Spleen (tissue), 11 donors: ENCODE measurements at regions not wholly inside any gene's neighbourhood (a gene's known extent, or its start where the extent isn't known, plus 50 kb on each side); places are given as distances from the start of the nearest gene placed in this dataset.

Experiments
- DNase-seq: peaks from one replicate; pipeline ENCODE4 v3.0.0-alpha.2; 2020
- H3K27ac ChIP-seq, 8 donors: fragments of 200-600 bp; sonication (generic) in 7 of 8; 1 replicate in 4 of 8; 2 replicates in 4 of 8; pipeline versions ENCODE4 v1.5.0 to v1.8.0; 2016 to 2021; ENCODE audit warnings: inconsistent platforms in 4 of 8, mild to moderate bottlenecking in 4 of 8, moderate library complexity in 1 of 8
- H3K27me3 ChIP-seq, 7 donors: fragments of 200-600 bp; sonication (generic) in 6 of 7; replicated peaks in 1 of 7; 1 replicate in 4 of 7; 2 replicates in 3 of 7; pipeline versions ENCODE4 v1.5.0 to v1.8.0; 2016 to 2021; ENCODE audit warnings: inconsistent platforms in 3 of 7, mild to moderate bottlenecking in 1 of 7
- H3K36me3 ChIP-seq, 6 donors: fragments of 200-600 bp; sonication (generic) in 5 of 6; 1 replicate in 4 of 6; 2 replicates in 2 of 6; pipeline versions ENCODE4 v1.5.0 to v1.8.0; 2016 to 2021; ENCODE audit warnings: inconsistent platforms in 2 of 6
- H3K4me1 ChIP-seq, 6 donors: fragments of 200-600 bp; sonication (generic) in 5 of 6; 1 replicate in 3 of 6; 2 replicates in 3 of 6; pipeline versions ENCODE4 v1.5.0 to v1.8.0; 2016 to 2021; ENCODE audit warnings: inconsistent platforms in 3 of 6
- H3K4me3 ChIP-seq, 8 donors: fragments of 200-600 bp; sonication (generic) in 7 of 8; 1 replicate in 4 of 8; 2 replicates in 4 of 8; pipeline versions ENCODE4 v1.5.0 to v1.8.0; 2016 to 2021; ENCODE audit warnings: inconsistent platforms in 4 of 8, mild to moderate bottlenecking in 4 of 8, moderate library complexity in 2 of 8
- H3K9me3 ChIP-seq, 8 donors: fragments of 200-600 bp; sonication (generic) in 7 of 8; 1 replicate in 4 of 8; 2 replicates in 4 of 8; pipeline versions ENCODE4 v1.5.0 to v1.8.0; 2016 to 2021; ENCODE audit warnings: inconsistent platforms in 4 of 8
- POLR2A ChIP-seq, 3 donors: fragments of 450-650 bp; IDR thresholded peaks; one replicate each; pipeline ENCODE4 v1.5.1; 2017; ENCODE audit warnings: antibody characterized with exemption in 3 of 3, mild to moderate bottlenecking in 1 of 3
- POLR2AphosphoS5 ChIP-seq, 3 donors: sonication (generic); formaldehyde crosslinking; IDR thresholded peaks; one replicate each; pipeline ENCODE4 v1.5.1; 2017; ENCODE audit warnings: antibody characterized with exemption in 3 of 3
- WGBS, 5 donors: extraction: QIAGEN DNeasy Blood & Tissue Kit in 3 of 5; methylation state at CpG; one replicate each; pipeline versions ENCODE4 v1.1.5 to v1.1.7; 2013 to 2018; 5-methylcytosine and 5-hydroxymethylcytosine counted together
- intact Hi-C: fragments of 100-400 bp; cut with DNase I; formaldehyde crosslinking; loops from one replicate; pipeline ENCODE4 v1.15.0; 2023; ENCODE audit warnings: low total_unique reads
- TF ChIP-seq, protein P1 (sequence below), 11 experiments: fragments of 200-600 bp in 7 of 11; fragments of 450-650 bp in 4 of 11; sonication (generic) in 4 of 11; IDR thresholded peaks in 8 of 11; conservative IDR thresholded peaks in 3 of 11; 1 replicate in 7 of 11; 2 replicates in 4 of 11; pipeline versions ENCODE4 v1.4.0 to v1.8.0; 2016 to 2021; ENCODE audit warnings: antibody characterized with exemption in 11 of 11, inconsistent platforms in 4 of 11, mild to moderate bottlenecking in 1 of 11
- donor health status: healthy with polysubstance abuse.
- donor health status: DM: no; HTN: no; CAD: no; lungs with moderate emphysema.
- donor health status: DM: no; HTN: no; CAD: no.
- donor health status: Bipolar disorder and iron deficiency.
- donor health status: healthy.
- donor health status: DM: no; HTN: no; CAD: no.
- donor health status: DM: yes; HTN: yes; CAD: no.

DNA sequence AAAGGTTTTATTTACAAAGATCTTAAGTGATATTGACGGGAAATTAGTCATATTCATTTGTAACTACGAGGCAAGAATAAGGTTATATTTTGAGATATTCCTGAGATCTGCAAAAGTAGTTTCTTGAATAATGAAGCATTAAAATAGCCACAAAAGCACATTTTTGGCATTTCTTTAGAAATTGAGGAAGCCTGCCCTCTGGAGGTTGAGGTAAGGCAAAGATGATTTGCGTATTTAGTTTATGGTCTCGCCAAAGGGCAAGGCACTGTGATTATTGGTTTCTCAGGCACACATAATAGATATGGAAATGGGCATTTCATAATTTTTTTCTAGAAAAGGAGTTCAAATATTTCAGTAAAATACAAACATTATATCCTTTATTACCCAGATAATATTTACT is 143.7 kb upstream of the RPRM start:
- Histone ChIP-seq H3K4me1 (no peaks in the 10 kb centered on the region), H3K9me3 (peaks cover 0 to 41% (median 31%) of the 10 kb centered on the region in 8 donors), H3K27ac (no peak overlapping the region), H3K27me3 (no peaks in the 10 kb centered on the region), H3K4me3 (no peak overlapping the region), H3K36me3 (no peaks in the 10 kb centered on the region)
- no peak for DNase-seq
- intact Hi-C loops = no loop called here
- TF ChIP-seq POLR2AphosphoS5 (IDR thresholded peaks at IDR 0.05) (no peak), POLR2A (IDR thresholded peaks at IDR 0.05) (no peak)
- TF ChIP-seq, protein P1, sequence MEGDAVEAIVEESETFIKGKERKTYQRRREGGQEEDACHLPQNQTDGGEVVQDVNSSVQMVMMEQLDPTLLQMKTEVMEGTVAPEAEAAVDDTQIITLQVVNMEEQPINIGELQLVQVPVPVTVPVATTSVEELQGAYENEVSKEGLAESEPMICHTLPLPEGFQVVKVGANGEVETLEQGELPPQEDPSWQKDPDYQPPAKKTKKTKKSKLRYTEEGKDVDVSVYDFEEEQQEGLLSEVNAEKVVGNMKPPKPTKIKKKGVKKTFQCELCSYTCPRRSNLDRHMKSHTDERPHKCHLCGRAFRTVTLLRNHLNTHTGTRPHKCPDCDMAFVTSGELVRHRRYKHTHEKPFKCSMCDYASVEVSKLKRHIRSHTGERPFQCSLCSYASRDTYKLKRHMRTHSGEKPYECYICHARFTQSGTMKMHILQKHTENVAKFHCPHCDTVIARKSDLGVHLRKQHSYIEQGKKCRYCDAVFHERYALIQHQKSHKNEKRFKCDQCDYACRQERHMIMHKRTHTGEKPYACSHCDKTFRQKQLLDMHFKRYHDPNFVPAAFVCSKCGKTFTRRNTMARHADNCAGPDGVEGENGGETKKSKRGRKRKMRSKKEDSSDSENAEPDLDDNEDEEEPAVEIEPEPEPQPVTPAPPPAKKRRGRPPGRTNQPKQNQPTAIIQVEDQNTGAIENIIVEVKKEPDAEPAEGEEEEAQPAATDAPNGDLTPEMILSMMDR (IDR thresholded peaks at IDR 0.05 in 8 of 11, conservative IDR thresholded peaks at IDR 0.05 in 3 of 11) = no peak
- WGBS, 5 donors = 65 to 88% (median 80%) methylated on average over 4 of the region's 4 CpGs

DNA sequence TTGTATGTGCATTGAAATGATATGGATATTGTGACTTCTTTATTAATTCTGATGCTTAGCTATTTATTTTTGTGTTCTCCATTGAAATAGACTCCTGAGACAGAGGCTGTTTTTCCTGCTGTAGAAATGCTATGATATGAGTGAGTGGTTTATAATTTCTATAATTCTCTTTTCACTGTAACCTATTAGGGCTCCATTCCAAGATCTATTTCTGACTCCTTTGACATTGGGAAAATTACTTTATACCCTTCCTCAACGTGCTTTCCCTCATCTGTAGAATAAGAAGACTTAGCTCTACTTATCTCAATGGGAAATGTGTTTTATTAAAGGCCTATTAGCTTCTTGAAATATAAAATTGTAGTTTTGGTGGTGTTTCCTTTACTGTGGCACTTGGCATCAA is 144.5 kb upstream of the RPRM start:
- H3K27ac ChIP-seq = no peak overlapping the region
- peaks cover 0 to 39% (median 28%) of the 10 kb centered on the region in 8 donors for H3K9me3 ChIP-seq
- no peaks in the 10 kb centered on the region for H3K27me3 ChIP-seq
- intact Hi-C loops = no loop called here
- no peaks in the 10 kb centered on the region for H3K36me3 ChIP-seq
- 8 to 28% (median 28%) methylated on average over 1 of the region's 1 CpG for WGBS, 5 donors
- TF ChIP-seq POLR2A (IDR thresholded peaks at IDR 0.05) (no peak), POLR2AphosphoS5 (IDR thresholded peaks at IDR 0.05) (no peak)
- TF ChIP-seq, protein P1 (IDR thresholded peaks at IDR 0.05 in 8 of 11, conservative IDR thresholded peaks at IDR 0.05 in 3 of 11) = no peak
- H3K4me1 ChIP-seq = no peaks in the 10 kb centered on the region
- DNase-seq = no peak
- no peak overlapping the region for H3K4me3 ChIP-seq

DNA sequence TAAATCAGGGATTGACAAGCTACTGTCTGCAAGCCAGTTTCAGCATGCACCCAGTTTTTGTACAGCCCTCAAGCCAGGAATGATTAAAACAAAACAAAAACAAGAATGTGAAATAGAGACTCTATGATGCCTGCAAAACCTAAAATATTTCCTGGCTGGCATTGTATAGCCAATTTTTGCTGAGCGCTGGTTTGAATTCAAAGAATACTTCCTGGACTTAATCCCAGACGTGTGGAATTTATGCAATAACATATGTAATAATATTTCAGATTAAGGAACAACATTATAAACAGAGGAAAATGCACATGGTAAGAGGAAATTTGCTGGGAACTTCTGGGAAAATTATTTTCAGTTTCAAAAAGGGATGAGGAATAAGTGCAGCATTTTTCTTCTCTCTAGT is 148.1 kb upstream of the RPRM start:
- Histone ChIP-seq H3K27ac (no peak overlapping the region), H3K4me3 (no peak overlapping the region), H3K9me3 (peaks cover 0 to 8% (median 3%) of the 10 kb centered on the region in 8 donors), H3K36me3 (no peaks in the 10 kb centered on the region), H3K27me3 (no peaks in the 10 kb centered on the region), H3K4me1 (no peaks in the 10 kb centered on the region)
- intact Hi-C loops = no loop called here
- WGBS, 5 donors = 65 to 78% (median 70%) methylated on average over 2 of the region's 2 CpGs
- no peak for TF ChIP-seq POLR2AphosphoS5 (IDR thresholded peaks at IDR 0.05)
- TF ChIP-seq, protein P1 (IDR thresholded peaks at IDR 0.05 in 8 of 11, conservative IDR thresholded peaks at IDR 0.05 in 3 of 11) = no peak
- TF ChIP-seq POLR2A (IDR thresholded peaks at IDR 0.05) = no peak
- DNase-seq = no peak

DNA sequence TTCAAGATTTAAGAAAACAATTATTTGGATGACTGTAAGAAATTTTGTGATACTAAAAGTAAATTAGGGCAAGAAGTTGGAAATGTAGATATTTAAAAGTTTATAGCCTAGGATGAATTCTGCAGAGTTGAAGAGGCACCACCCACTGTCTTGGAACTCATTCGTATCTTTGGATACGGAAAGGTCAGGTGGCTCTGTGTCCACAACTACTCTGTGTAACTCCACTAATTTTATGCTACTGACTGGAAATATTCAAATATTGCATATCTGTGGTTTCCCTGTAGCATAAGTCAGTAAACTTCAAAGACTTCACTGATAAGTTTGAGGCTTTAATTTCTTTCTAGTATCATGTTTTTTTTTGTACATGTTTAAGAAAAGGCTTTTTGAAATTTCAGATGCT is 156.9 kb upstream of the RPRM start:
- intact Hi-C loops = no loop called here
- 81 to 94% (median 86%) methylated on average over 2 of the region's 2 CpGs for WGBS, 5 donors
- TF ChIP-seq POLR2A (IDR thresholded peaks at IDR 0.05) (no peak), POLR2AphosphoS5 (IDR thresholded peaks at IDR 0.05) (no peak)
- TF ChIP-seq, protein P1 (IDR thresholded peaks at IDR 0.05 in 8 of 11, conservative IDR thresholded peaks at IDR 0.05 in 3 of 11) = no peak
- peaks cover 0 to 8% (median 2%) of the 10 kb centered on the region in 8 donors for H3K9me3 ChIP-seq
- H3K36me3 ChIP-seq = no peaks in the 10 kb centered on the region
- no peak for DNase-seq
- H3K27ac ChIP-seq = no peak overlapping the region
- no peaks in the 10 kb centered on the region for H3K4me1 ChIP-seq
- H3K27me3 ChIP-seq = no peaks in the 10 kb centered on the region
- no peak overlapping the region for H3K4me3 ChIP-seq
